Stimulated activated CD4-positive, alpha-beta T cell treated with anti-CD3 and anti-CD28 coated beads, Interleukin-2, amount 100 ng/mL, for 24 hours (primary cell): ENCODE measurements at regions not wholly inside any gene's neighbourhood (a gene's known extent, or its start where the extent isn't known, plus 50 kb on each side); places are given as distances from the start of the nearest gene placed in this dataset.

Source experiments
- DNase-seq, 2 donors: peaks; one replicate each; pipeline ENCODE4 v3.0.0-alpha.2; 2020

- DNase-seq = no peak
Observed at GRCh38 chr3:102161384-102162006, 273.3 kb upstream of the ZPLD1 start.

- DNase-seq = no peak
Observed at GRCh38 chr3:102162251-102162650, 272.6 kb upstream of the ZPLD1 start.

- DNase-seq = no peak
Observed at GRCh38 chr3:102163039-102163817, 271.6 kb upstream of the ZPLD1 start.

GRCh38 chr3:102163818-102164154 is 271.0 kb upstream of the ZPLD1 start:
- no peak for DNase-seq

GRCh38 chr3:102165367-102165766 is 269.4 kb upstream of the ZPLD1 start:
- no peak for DNase-seq

- DNase-seq = no peak
Observed at GRCh38 chr3:102169915-102170479, 264.8 kb upstream of the ZPLD1 start.

DNA sequence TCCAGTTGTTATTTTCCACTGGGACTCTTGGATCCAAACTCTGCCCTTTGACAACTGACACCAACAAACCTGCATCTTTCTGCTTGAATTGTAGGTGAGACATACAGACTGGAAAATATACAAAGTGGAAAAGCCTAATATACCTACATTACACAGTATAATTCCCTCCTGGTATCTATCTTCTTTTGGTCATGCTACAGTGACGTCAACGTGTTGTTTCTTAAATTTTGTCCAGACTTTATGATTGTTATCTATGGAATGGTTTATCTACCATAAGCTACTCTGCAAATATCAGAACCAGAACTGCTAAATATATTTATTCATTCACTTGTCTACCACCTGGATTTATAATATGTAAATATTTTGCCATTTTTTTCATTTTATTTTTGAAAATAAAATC is 264.3 kb upstream of the ZPLD1 start:
- no peak for DNase-seq

DNA sequence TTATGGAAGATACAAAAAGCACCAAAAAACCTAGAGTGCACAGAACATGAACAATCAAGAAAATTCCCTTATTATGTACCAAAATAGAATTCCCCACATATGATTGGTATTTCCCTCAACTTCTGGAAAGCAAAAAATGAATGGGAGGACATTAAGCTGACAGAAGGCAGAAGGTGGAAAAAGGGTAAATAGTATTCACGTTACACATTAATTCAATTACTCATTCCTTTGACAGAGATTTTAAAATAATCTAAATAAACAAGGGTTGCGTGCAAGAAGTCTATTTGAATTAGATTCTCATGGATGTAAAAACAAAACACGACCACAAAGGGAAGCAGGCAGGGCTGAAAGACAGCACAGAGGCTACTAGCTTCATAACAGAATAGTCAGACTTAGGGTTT is 260.5 kb upstream of the ZPLD1 start:
- DNase-seq = no peak

- DNase-seq = no peak
Observed at GRCh38 chr3:102174832-102175374, 259.9 kb upstream of the ZPLD1 start.

- DNase-seq = no peak
Observed at GRCh38 chr3:102176333-102177050, 258.3 kb upstream of the ZPLD1 start.

- no peak for DNase-seq
Observed at GRCh38 chr3:102177075-102177755, 257.6 kb upstream of the ZPLD1 start.

DNA sequence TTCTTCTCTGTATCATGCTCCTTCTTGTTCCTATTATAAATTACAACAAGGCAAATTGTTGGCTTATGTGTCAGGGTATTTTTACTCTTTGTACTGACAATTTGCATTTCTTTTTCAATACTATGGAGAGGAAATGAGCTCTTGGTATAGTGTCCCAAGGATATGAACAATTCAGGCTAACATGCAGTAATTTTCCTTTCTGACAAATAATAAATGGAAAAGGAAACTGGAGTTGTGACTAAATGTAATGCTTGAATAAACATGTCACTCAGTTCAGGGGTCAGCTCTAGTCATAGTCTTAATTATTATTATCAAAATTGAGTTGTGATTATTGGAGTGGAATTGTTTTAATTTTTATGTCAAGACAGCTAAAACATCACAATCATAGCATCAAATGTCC is 256.0 kb upstream of the ZPLD1 start:
- DNase-seq = no peak

- DNase-seq = no peak
Observed at GRCh38 chr3:102179326-102180177, 255.3 kb upstream of the ZPLD1 start.

DNA sequence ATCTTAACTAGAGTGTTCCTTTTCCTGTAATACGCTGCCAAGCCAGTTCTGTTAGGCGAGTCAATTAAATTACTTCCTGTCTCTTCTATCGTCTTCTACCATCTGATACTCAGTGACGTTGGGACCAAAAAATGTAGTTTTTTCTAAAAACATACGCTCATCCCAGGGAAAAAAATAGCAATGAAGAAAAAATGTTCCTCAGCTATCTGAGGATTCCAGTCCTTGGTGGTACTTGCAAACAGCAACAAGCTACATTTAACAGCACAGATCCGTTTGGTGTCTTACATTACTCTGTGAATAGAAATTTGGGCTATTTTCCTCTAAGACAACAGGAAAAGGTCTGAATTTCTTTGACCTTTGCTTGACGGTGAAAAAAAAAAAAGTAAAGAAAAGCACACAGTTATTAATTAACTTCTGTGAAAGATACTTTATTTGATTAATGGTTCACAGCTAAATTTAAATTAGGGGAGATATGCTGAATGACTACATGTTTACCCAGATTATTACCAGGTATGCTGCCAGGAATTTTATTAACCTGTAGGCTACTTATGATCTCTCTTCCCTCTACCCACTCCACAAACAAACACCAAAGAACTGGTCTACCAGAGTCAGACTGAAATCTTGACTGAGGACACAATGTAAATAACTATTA is 254.4 kb upstream of the ZPLD1 start:
- DNase-seq = no peak

DNA sequence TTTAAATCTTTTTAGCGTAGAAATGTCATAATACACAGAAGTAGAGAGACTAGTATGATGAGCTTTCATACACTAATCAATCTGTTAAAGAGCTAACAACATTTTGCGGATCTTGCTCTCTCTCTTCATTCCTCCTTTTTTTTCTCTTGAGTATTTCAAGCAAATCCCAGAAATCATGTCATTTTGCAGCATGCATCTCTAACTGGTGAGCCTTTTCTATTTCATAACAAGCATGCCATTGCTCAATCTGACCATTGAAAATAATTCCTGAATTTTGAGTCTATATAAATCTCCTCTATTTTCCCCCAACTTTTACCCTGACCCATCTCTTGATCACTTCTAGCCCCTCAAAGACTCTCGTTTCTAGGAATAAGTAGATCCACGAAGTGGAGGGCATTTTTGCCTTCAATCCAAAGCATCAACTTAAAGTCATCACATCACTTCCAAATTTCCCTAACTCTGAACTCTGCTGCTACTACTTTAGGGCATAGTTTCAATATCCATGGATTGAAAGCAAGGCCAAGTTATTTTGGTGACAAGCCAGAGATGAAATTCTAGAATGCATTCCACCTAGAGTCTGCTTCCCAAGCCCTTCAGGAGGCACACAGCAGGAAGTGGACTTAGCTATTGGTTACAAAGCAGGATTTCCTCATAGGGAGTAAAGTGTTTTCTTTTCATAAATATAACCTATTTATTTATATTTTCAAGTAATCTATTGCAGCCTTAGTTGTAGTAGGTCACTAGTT is 253.5 kb upstream of the ZPLD1 start:
- DNase-seq = no peak

DNA sequence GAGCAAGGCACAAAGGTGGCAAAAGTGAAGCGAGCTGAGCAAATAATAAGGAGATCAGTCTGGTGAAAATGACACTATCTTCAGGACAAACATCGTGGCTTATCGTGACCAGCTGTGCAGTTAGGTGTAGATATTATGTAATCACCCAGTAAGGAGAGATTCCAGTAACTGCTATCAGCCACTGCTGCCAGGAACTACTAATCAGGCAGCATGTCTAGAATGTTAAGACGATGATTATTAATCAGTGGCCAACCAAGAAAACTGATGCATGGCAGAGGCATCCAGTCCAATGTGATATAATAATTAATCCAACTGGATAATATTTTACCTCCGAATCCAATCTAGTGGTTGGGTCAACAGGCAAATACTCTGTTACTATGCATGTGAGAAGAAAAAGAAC is 252.7 kb upstream of the ZPLD1 start:
- no peak for DNase-seq

DNA sequence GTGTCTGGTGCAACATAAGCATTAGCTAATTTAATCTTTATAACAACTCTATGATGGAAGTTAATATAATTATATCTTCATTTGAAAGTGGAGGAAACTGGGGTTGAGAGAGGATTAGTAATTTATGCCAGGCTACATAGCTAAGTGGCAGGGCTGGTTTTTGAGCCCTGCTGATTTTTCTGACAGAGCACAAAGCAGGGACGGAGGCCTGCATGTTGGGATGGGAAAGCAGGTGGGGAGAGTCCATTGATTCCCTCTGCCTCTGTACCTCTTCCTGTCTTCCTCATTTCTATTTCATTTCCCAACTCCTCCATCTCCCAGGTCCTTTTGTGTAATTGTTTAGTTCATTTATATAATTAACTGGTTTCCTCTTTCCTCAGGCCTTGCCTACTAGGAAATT is 251.6 kb upstream of the ZPLD1 start:
- no peak for DNase-seq

DNA sequence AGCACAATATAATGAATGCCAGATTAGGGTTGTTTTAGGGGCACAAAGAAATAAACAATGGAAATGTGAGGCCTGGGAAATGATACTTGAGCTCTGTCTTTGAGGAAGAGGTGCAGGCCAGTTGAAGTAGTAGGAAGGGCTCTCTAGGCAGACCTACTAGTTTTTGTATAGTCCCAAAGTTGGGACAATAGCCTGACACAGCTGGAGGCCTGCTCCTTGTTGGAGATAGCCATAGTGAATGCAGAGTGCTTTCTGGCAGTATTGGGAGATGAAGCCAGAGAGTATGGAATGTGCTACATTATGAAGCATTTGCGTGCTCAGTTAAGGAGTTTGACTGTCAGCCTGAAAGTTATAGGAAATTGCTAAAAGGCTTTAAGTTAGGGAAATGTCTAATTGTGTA is 251.2 kb upstream of the ZPLD1 start:
- DNase-seq = no peak

DNA sequence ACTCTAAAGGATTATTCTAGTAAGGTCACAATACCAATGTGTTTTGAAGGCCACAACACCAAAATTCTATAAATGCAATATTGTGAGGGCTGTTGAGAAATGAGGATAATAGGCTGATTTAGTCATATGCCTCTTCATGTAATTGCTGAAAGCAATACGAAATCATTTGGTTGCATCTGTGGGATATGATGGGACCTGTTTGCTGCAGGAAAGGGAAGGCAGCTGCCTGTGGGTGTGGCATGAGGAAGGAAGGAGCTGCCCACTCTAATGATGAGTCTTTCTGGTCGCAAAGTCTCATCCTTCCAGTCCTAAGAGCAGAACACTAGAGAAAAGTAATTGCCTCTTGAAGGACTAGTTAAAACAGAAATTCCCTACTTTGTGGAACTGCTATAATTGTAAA is 245.3 kb upstream of the ZPLD1 start:
- DNase-seq = no peak

DNA sequence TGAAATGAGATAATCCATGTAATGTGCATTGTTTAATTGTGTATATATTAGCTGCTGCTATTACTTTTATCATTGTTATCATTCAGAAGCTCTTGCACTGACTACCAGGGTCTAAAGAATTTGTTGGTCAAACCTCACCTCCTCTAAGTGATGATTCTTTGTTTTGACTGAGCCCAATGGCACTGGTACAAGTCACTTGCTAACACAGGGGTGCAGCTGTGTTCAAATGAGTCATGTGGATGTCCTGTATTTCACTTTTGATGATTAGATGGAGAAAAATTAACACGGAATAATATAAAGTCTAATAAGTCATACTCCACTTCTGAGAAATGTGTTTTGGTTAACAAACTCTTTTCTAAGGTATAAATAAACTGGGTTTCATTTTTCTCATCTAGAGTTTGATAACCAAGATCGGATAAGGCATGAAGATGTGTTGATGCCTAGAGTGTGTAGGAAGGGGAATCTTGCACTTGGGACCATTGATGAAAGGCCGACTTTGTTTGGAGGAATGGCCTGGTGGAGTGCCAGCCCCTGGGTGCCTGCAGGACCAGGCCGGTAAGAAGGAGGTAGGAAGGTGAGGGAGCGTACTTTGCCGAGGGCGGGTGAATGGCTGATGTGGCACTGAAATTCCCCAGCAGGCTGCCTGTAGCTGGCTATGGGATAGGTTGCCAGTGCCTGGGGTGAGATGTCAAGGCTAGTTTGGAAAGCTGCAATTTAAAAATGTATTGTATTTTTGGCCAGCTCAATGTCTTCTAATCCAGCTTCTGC is 244.7 kb upstream of the ZPLD1 start:
- DNase-seq = no peak
